ENCODE measurements at regions not wholly inside any gene's neighbourhood (a gene's known extent, or its start where the extent isn't known, plus 50 kb on each side); places are given as distances from the start of the nearest gene placed in this dataset.

DNA sequence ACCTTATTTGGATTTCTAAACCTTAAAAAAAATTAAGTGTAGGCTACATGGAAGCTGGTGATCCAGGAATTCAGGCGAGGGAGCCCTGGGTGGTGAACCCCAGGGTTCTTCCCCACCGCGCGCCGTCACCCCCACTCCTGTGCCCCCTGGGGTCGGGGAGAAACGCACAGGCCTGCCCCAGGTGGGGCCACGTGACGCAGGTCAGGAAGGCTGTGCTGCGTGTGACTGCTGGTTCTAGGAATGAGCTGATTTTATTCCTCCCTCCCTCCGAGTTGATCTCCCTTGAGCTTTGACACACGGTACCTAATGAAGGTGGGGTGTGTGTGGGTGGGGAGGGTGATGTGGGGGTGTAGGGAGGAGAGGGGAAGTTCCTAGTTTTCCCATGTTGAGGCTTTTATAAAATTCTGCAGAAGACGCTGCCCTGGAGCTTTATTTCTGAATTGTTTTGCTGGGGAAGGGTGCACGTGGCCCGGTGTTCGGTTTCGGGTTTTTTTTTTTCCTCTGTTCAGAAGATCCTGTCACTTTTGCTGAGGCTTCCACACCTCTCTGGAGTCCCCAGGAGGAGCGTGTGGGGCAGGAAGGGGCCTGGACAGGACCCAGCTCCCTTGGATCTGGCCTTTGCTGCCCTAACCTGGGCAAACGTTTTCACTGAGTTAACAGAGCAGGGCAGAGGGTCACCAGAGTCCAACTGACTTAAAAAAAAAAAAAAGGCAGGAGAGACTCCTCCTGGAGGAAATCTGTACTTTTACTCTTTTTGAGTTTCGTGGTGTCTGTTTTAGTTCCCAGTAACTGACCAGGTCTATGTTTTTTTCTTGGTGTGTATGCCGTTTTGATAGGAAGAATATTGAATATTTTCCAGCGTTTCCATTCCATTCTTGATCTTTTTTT lies 55.8 kb upstream of the GSE1 start (continued):
- TF ChIP-seq AHR (CRISPR knock-in tag; IDR thresholded peaks at IDR 0.05) (no peak), FOXM1 (CRISPR knock-in tag; IDR thresholded peaks at IDR 0.05) (no peak), TEAD2 (CRISPR knock-in tag; IDR thresholded peaks at IDR 0.05) (no peak), ZFP36L2 (CRISPR knock-in tag; IDR thresholded peaks at IDR 0.05) (no peak), HOXA9 (CRISPR knock-in tag; IDR thresholded peaks at IDR 0.05; ENCODE audit: borderline replicate concordance) (no peak), MZF1 (CRISPR knock-in tag; IDR thresholded peaks at IDR 0.05; ENCODE audit: borderline replicate concordance) (no peak), POLR2AphosphoS5 (IDR thresholded peaks at IDR 0.05; ENCODE audit: low read depth, low read length) (no peak; the same call in 1 of the 2 replicates), ZNF343 (CRISPR knock-in tag; IDR thresholded peaks at IDR 0.05) (no peak), ZFYVE20 (CRISPR knock-in tag; IDR thresholded peaks at IDR 0.05; ENCODE audit: borderline replicate concordance, low read depth) (no peak), TCF7 (IDR thresholded peaks at IDR 0.05; ENCODE audit: low read depth) (0 out of 2 replicates have a peak, but pooled peaks have one; percentile 17), ERF (CRISPR knock-in tag; IDR thresholded peaks at IDR 0.05) (0 out of 2 replicates have a peak, but pooled peaks have one; percentile 20), KLF16 (CRISPR knock-in tag; IDR thresholded peaks at IDR 0.05) (peak in 1 of 2 experiments; percentile 25; a peak in 1 of 4 replicates), RBM39 (IDR thresholded peaks at IDR 0.05; ENCODE audit: low read depth, low read length, poor library complexity, severe bottlenecking) (no peak), ZNF878 (CRISPR knock-in tag; IDR thresholded peaks at IDR 0.05) (no peak), RFXANK (CRISPR knock-in tag; IDR thresholded peaks at IDR 0.05) (no peak), MEIS1 (CRISPR knock-in tag; IDR thresholded peaks at IDR 0.05; ENCODE audit: borderline replicate concordance) (no peak; the same call in 1 of the 2 replicates), ZNF224 (CRISPR knock-in tag; IDR thresholded peaks at IDR 0.05) (no peak), CENPT (CRISPR knock-in tag; IDR thresholded peaks at IDR 0.05; ENCODE audit: low read depth) (no peak), SALL2 (CRISPR knock-in tag; IDR thresholded peaks at IDR 0.05) (no peak), TCF12 (IDR thresholded peaks at IDR 0.05) (no peak), TCF12 (CRISPR knock-in tag; IDR thresholded peaks at IDR 0.05) (no peak)
- TF ChIP-seq, protein P1, sequence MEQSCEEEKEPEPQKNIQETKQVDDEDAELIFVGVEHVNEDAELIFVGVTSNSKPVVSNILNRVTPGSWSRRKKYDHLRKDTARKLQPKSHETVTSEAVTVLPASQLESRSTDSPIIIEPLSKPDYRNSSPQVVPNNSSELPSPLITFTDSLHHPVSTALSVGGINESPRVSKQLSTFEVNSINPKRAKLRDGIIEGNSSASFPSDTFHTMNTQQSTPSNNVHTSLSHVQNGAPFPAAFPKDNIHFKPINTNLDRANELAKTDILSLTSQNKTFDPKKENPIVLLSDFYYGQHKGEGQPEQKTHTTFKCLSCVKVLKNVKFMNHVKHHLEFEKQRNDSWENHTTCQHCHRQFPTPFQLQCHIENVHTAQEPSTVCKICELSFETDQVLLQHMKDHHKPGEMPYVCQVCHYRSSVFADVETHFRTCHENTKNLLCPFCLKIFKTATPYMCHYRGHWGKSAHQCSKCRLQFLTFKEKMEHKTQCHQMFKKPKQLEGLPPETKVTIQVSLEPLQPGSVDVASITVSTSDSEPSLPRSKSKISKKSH (CRISPR knock-in tag; IDR thresholded peaks at IDR 0.05; ENCODE audit: borderline replicate concordance): no peak
- TF ChIP-seq, protein P2, sequence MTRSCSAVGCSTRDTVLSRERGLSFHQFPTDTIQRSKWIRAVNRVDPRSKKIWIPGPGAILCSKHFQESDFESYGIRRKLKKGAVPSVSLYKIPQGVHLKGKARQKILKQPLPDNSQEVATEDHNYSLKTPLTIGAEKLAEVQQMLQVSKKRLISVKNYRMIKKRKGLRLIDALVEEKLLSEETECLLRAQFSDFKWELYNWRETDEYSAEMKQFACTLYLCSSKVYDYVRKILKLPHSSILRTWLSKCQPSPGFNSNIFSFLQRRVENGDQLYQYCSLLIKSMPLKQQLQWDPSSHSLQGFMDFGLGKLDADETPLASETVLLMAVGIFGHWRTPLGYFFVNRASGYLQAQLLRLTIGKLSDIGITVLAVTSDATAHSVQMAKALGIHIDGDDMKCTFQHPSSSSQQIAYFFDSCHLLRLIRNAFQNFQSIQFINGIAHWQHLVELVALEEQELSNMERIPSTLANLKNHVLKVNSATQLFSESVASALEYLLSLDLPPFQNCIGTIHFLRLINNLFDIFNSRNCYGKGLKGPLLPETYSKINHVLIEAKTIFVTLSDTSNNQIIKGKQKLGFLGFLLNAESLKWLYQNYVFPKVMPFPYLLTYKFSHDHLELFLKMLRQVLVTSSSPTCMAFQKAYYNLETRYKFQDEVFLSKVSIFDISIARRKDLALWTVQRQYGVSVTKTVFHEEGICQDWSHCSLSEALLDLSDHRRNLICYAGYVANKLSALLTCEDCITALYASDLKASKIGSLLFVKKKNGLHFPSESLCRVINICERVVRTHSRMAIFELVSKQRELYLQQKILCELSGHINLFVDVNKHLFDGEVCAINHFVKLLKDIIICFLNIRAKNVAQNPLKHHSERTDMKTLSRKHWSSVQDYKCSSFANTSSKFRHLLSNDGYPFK (CRISPR knock-in tag; IDR thresholded peaks at IDR 0.05; ENCODE audit: borderline replicate concordance): 0 out of 2 replicates have a peak, but pooled peaks have one; percentile 45
- TF ChIP-seq, protein P3, sequence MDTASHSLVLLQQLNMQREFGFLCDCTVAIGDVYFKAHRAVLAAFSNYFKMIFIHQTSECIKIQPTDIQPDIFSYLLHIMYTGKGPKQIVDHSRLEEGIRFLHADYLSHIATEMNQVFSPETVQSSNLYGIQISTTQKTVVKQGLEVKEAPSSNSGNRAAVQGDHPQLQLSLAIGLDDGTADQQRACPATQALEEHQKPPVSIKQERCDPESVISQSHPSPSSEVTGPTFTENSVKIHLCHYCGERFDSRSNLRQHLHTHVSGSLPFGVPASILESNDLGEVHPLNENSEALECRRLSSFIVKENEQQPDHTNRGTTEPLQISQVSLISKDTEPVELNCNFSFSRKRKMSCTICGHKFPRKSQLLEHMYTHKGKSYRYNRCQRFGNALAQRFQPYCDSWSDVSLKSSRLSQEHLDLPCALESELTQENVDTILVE (CRISPR knock-in tag; IDR thresholded peaks at IDR 0.05): no peak; the same call in 1 of the 2 replicates
